Hematopoietic multipotent progenitor cell treated with erythropoietin and hydrocortisone succinate and interleukin-3 and kit ligand, for 17 days (in vitro differentiated cells): ENCODE measurements at regions not wholly inside any gene's neighbourhood (a gene's known extent, or its start where the extent isn't known, plus 50 kb on each side); places are given as distances from the start of the nearest gene placed in this dataset.
"Not testable (repeated sequence)": the region's sequence is repeated elsewhere in the genome, so short reads cannot be mapped to it uniquely, and the experiment has no call there.

Experiments
- DNase-seq: peaks from one replicate; pipeline ENCODE4 v3.0.0-alpha.2; 2015; ENCODE audit warnings: low spot score

- DNase-seq = no peak
These were observed 553.5 kb upstream of the CCDC54 start for GRCh38 chr3:106823701-106824100.

DNA sequence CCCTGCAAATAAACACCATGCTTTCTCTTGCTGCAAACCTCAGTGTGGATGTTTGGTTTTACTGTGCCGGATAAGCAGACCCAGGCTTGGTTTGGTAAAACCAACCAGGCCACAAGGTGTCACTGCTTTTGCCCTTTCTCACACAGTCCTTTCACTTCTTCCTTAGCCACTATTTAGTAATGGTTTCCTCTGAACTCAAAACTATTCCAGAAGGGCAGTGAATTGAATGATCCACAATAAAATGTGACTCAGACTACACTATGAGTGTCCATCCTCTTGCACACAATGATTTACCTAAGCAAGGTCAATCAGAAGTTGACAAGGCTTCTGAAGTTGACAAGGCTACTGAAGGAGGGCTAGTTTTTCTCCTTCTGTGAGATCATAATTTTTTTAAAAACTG lies 552.4 kb upstream of the CCDC54 start:
- DNase-seq = no peak

DNA sequence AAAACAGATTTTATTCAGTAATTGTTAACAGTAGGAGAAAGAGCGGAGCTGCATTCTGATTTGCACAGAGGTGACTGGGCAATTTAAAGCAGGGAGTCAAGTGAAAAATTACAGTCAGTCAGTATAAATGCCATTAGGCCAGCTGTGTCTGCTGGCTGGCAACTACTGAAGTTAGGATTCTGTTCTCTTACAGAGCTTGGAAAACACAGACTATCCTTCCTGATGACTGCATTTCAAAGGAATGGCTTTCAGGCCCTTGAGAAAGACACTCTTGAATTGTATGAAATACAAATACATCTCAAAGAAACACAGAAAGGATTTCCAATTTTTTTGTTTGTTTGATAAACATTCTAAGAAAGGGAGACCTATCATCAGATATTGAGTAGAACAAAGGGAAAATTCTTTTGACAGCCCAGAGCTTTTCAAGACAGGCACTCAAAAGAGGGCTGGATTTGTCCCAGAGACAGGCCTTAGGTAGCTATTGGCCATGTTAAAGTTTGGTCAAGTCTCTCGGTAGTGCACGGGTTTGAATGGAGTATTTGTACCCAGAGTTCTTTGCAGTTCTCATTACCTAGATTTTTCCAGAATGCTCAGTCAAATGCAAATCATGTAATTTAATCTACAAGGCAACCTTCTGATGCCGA lies 551.2 kb upstream of the CCDC54 start:
- DNase-seq = no peak

- DNase-seq = no peak
These were observed 550.4 kb upstream of the CCDC54 start for GRCh38 chr3:106826791-106827311.

DNA sequence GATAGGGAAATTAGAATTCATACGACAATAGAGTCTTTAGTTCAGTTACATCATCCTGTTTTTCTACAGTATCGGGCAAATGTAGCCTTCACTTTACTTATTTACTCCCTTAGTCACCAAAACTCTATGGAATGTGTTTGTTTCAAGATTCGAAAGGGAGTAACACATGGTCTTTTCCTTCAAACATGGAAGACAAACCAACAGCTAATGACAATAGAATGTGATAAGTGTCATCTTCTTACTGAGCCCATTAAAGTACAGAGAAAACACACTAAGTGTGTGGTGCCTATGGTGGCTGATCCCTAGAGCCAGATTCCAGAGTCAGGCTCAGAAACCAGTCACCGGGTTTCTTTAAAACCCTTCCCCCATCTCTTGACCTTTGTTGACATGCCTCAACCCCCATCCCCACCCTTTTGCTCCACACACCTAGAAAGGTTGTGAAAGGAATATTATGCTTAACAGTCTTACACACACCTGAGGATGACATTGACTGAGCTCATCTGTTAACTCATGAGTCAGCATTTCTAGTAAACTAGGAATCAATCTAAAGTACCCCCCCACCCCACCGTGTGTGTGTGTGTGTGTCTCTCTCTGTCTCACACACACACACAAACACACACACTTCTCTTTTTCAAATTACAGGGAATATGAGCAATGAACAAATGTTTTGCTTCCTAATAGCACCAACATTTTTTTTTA lies 549.6 kb upstream of the CCDC54 start:
- no peak for DNase-seq

DNA sequence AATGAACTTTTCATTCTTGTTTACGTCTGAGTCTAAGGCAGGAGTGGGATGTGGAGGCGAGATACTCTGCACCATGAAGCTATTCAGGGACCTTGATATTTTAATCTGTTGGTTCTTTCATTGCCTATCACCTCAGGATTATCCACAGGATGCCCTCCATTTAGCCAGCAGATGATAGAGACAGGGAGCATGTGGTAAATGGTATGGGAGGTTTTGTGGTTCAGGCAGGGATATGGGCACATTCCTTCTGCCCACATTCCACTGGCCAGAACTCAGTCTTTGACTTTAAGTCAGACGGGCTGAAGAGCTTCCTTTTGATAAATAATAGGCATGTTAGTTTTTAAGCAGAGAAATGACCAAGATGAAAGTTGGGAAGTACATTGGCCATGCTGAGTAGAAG lies 548.0 kb upstream of the CCDC54 start:
- DNase-seq = no peak

- DNase-seq = no peak
These were observed 546.9 kb upstream of the CCDC54 start for GRCh38 chr3:106830334-106830733.

DNA sequence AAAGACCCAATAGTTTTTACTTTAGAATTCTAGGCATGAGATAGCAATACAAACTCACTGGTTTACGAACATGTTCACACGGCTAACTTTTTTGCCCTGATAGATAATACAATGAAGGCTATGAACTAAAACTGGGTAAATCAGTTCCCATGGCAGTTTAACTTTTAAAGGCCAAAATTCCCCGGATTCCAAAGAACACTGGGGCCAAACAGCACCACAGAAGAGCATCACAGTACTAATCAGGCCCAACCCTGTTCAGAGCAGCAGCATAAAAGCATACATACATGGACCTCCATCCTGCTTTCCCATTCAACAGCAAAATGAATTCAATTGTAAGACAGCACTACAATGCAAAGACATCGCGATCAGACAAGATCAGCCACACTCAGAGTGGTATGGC lies 540.3 kb upstream of the CCDC54 start:
- DNase-seq = no peak

GRCh38 chr3:106837616-106838015 lies 539.6 kb upstream of the CCDC54 start:
- no peak for DNase-seq

DNA sequence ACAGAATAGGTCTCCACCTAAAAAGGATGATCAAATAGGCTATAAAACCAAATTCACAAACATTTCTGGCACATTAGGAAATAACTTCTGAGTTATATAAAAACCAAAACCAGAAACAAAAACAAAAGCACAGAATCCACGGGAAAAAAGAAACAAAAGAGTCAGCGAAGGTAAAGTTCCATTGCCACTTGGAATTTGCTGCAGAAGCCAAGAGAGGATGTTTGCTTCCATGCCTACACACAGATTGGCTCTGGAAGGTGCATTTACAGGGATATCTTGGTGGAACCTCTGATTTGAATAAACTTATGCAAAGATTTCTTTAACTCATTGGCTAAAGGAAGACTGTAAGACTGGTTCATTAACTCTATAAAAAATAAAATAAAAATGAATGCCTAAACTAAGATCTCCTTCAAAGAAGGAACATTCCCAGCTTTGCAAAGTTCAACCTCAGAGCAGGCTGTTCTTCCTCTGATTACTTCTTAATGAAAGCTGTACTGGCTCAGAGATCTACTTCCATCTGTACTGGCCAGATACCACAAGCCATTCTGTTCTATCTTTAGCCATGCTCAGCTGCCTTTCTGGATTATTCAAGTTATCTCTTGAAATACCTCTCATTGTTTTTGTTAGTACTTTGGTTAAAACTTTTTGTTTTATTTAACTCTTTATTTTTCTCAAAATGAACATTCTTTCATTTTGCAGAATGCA lies 537.5 kb upstream of the CCDC54 start:
- DNase-seq = no peak

- no peak for DNase-seq
These were observed 536.9 kb upstream of the CCDC54 start for GRCh38 chr3:106840319-106840718.

DNA sequence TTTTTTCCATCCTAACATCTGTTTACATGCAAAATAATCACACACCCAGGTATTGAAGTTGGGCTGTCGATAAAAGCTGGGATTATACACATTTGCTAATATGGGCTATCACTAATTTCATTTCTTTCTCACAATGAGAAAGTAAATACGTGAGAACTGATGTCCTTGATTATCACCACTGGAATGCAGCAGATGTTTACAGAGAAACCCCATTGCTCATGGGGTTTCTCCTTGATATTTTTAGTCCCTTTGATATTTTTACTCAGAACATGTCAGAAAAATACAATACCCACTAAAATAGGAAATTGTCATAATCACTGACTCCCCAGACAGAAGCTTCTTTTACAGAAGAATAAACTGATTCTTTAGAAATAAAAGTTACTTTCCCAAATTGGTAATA lies 535.1 kb upstream of the CCDC54 start:
- no peak for DNase-seq

GRCh38 chr3:106844638-106845037 lies 532.6 kb upstream of the CCDC54 start:
- no peak for DNase-seq

- DNase-seq = no peak
These were observed 529.1 kb upstream of the CCDC54 start for GRCh38 chr3:106848099-106848498.

DNA sequence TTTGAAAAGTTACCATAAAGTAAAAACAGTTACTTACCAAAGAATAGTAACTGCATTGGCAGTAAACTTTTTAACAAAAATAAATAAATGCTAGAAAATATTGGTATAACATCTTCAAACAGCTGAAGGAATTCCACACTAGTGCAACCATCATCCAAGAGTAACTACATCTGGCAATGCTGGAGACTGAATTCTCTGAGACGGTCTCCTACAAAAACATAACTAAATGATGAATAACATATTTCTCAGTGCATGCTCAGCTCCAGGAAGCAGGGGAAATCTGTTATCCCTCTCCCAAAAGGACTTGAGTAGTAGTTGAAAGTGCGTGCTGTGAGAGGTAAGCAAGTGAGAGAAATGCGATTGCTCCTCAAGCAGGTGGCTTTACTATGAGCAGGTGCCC lies 526.8 kb upstream of the CCDC54 start:
- DNase-seq = no peak

DNA sequence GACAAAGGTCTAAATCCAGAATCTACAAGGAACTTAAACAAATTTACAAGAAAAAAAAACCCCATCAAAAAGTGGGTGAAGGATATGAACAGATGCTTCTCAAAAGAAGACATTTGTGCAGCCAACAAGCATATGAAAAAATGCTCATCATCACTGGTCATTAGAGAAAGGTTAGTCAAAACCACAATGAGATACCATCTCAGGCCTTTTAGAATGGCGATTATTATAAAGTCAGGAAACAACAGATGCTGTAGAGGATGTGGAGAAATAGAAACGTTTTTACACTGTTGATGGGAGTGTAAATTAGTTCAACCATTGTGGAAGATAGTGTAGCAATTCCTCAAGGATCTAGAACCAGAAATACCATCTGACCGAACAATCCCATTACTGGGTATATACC lies 518.9 kb upstream of the CCDC54 start:
- DNase-seq = not testable (repeated sequence)

DNA sequence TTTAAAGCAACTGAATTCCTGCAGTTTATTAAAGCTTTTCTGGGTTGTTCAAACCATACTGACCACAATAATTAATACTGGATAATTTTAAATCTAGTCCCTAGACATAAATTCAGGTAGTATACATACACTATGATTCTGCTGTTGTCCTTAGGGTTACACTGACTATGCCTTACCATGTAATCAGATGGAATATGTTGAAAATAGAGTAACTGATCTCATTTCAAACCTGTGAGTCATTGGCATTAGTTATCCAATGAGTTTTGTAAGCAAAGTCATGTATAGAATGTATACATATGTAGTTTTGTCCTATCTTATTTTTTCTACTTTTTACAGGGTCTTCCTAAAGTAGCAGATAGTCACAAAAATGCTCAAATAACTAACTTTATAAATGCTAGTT lies 517.1 kb upstream of the CCDC54 start:
- DNase-seq = no peak

DNA sequence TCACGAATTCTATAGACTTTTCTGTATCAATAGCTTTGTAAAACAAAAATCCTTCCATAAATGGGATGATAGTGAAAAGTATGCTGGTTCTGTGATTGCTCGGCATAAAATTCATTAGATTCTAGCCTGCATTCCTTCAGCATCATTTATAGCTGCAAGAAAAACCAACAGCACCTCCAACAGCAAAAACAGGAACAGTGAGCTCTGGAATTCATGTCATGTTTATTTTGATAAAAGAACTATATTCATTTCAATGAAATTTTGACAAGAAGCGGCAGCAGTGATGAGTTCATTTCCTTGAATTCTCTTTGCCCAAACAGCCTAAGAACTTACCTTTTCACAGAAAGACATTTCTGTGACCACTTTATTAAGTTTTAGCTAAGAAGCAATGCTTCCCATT lies 515.2 kb upstream of the CCDC54 start:
- no peak for DNase-seq

DNA sequence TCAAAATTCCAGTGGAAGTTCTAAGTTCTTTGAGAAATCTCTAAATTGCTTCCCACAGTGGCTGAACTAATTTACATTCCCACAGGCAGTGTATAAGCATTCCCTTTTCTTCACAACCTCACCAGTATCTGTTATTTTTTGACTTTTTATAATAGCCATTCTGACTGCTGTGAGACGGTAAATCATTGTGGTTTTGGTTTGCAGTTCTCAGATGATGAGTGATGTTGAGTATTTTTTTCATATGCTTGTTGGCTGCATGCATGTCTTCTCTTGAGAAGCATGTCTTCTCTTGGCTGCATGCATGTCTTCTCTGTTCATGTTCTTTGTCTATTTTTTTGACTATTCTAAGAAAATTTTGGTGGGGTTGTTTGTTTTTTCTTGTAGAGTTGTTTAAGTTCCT lies 499.6 kb upstream of the CCDC54 start:
- no peak for DNase-seq

DNA sequence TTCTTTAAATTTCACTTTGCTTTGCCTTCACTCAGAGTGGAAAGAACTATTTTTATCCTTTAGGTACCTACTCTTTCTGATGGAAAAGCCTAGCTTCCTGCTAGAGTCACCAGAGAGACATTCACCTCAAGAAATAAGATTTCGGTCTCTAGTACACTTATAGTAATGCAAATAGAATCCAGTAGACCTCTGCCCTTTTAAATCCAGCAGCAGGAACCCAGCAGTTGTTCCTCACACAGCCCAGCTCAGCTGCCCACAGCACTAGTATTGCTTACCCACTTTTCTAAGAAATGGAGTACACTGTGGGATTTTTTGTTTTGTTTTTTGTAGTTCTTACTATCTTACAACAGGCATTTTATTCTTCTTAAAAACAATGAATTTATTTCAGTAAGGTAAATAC lies 497.0 kb upstream of the CCDC54 start:
- no peak for DNase-seq

- DNase-seq = no peak
These were observed 496.1 kb upstream of the CCDC54 start for GRCh38 chr3:106881186-106881585.

DNA sequence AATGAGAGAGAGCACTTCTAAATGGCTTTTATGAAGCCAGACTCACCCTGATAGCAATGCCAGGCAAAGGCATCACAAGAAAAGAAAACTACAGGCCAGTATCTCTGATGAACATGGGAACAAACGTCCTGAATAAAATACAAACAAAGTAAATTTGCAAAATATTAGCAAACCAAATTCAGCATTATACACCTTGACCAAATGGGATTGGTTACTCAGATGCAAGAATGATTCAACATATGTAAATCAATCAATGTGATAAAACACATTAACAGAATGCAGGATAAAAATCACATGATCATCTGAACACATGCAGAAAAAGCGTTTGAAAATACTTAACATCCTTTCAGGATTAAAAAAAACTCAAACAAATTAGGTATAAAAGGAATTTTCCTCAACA lies 494.9 kb upstream of the CCDC54 start:
- DNase-seq = no peak

DNA sequence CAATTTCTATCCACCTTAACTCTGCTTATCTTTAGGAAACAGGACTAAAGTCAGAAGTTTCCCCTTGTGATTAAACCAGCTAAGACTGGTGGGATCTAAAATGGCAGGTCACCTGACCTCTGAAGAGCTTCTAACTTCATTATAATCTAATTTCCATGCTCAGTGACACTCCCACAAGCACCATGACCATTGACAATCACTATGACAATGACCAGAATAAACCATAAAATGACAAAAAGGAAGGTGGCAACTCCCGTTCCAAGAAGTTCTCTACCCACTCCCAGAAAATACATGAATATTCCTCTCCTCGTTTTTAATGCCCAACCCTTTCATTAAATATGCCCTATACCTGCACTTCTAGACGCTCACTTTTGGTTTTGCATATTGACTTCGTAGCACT lies 471.2 kb upstream of the CCDC54 start:
- DNase-seq = no peak
